AG08396 (cell line): ENCODE measurements at regions not wholly inside any gene's neighbourhood (a gene's known extent, or its start where the extent isn't known, plus 50 kb on each side); places are given as distances from the start of the nearest gene placed in this dataset.

Experiments
- DNase-seq: peaks from one replicate; pipeline ENCODE4 v3.0.0; 2012; ENCODE audit warnings: low spot score, mixed read lengths

- no peak for DNase-seq
Measured at GRCh38 chr20:39266989-39267388, 304.8 kb downstream of the DHX35 start.

GRCh38 chr20:39264506-39265172 is 302.5 kb downstream of the DHX35 start:
- DNase-seq: peak; percentile 79

- no peak for DNase-seq
Measured at GRCh38 chr20:39263076-39263475, 300.9 kb downstream of the DHX35 start.

GRCh38 chr20:39259808-39260207 is 297.7 kb downstream of the DHX35 start:
- DNase-seq: no peak

- no peak for DNase-seq
Measured at GRCh38 chr20:39259010-39259803, 297.1 kb downstream of the DHX35 start.

- no peak for DNase-seq
Measured at GRCh38 chr20:39258253-39258652, 296.1 kb downstream of the DHX35 start.

- DNase-seq: no peak
Measured at GRCh38 chr20:39253051-39253755, 291.1 kb downstream of the DHX35 start.

GRCh38 chr20:39252035-39252434 is 289.9 kb downstream of the DHX35 start:
- DNase-seq: no peak

- DNase-seq: no peak
Measured at GRCh38 chr20:39249798-39250197, 287.7 kb downstream of the DHX35 start.

GRCh38 chr20:39248862-39249485 is 286.8 kb downstream of the DHX35 start:
- DNase-seq: no peak

- DNase-seq: no peak
Measured at GRCh38 chr20:39248171-39248861, 286.2 kb downstream of the DHX35 start.

- DNase-seq: no peak
Measured at GRCh38 chr20:39246436-39246835, 284.3 kb downstream of the DHX35 start.

GRCh38 chr20:39245685-39246311 is 283.7 kb downstream of the DHX35 start:
- DNase-seq: no peak

GRCh38 chr20:39243962-39244361 is 281.8 kb downstream of the DHX35 start:
- DNase-seq: no peak

GRCh38 chr20:39242614-39243013 is 280.5 kb downstream of the DHX35 start:
- DNase-seq: no peak

GRCh38 chr20:39234520-39235095 is 272.5 kb downstream of the DHX35 start:
- DNase-seq: no peak

GRCh38 chr20:39233755-39234154 is 271.6 kb downstream of the DHX35 start:
- DNase-seq: no peak

- no peak for DNase-seq
Measured at GRCh38 chr20:39227416-39227815, 265.3 kb downstream of the DHX35 start.

- DNase-seq: no peak
Measured at GRCh38 chr20:39225978-39226377, 263.8 kb downstream of the DHX35 start.

- no peak for DNase-seq
Measured at GRCh38 chr20:39225536-39225935, 263.4 kb downstream of the DHX35 start.

- DNase-seq: no peak
Measured at GRCh38 chr20:39222101-39222500, 260.0 kb downstream of the DHX35 start.
